IMR-90 (cell line): ENCODE measurements at regions not wholly inside any gene's neighbourhood (a gene's known extent, or its start where the extent isn't known, plus 50 kb on each side); places are given as distances from the start of the nearest gene placed in this dataset.

Experiments
- ATAC-seq: fragments of 200-7000 bp; cut with Tn5 transposase; 2 replicates; pipeline ENCODE4 v1.9.1; 2020; ENCODE audit warnings: low read depth, mild to moderate bottlenecking, moderate library complexity
- BruUV-seq: library from RNA; stranded (reverse); fragments of 400-500 nt; replicated peaks from 2 replicates; lab custom pipeline; 2021; lab: Mats Ljungman, UMichigan
- CTCF ChIA-PET: fragments of 300-600 bp; formaldehyde crosslinking; extraction: SDS; loops from one replicate; lab custom pipeline; 2021; ENCODE audit warnings: antibody characterized with exemption; lab: Yijun Ruan, JAX
- POLR2A ChIA-PET: fragments of 300-600 bp; sonication (Branson Sonifier 250); formaldehyde crosslinking; loops from one replicate; lab custom pipeline; 2022; ENCODE audit warnings: antibody characterized with exemption; ENCODE audit not compliant: unreplicated experiment; lab: Charles Lee
- DNase-seq: peaks from one replicate; pipeline ENCODE4 v3.0.0; 2013
- H2AFZ ChIP-seq: replicated peaks from 2 replicates; pipeline ENCODE3; 2013; ENCODE audit warnings: low read length, mild to moderate bottlenecking; ENCODE audit not compliant: poor library complexity
- H2AK5ac ChIP-seq: 2 replicates; pipeline ENCODE4 v1.6.1; 2013; ENCODE audit warnings: low read depth, low read length, inconsistent platforms
- H2AK9ac ChIP-seq: replicated peaks from 2 replicates; pipeline ENCODE3; 2013; ENCODE audit warnings: mild to moderate bottlenecking, low read depth, low read length, moderate library complexity; ENCODE audit not compliant: poor library complexity
- H2BK120ac ChIP-seq: 2 replicates; pipeline ENCODE4 v1.6.1; 2013; ENCODE audit warnings: low read depth, low read length, inconsistent platforms
- H2BK15ac ChIP-seq: 3 replicates; pipeline ENCODE4 v1.6.1; 2013; ENCODE audit warnings: low read depth, low read length, inconsistent platforms
- H2BK20ac ChIP-seq: 2 replicates; pipeline ENCODE4 v1.6.1; 2013; ENCODE audit warnings: low read depth, mild to moderate bottlenecking, inconsistent platforms, low read length, moderate library complexity
- H2BK5ac ChIP-seq: 2 replicates; pipeline ENCODE4 v1.6.1; 2013; ENCODE audit warnings: mild to moderate bottlenecking, low read depth, low read length, inconsistent platforms; ENCODE audit not compliant: poor library complexity, severe bottlenecking
- H3K14ac ChIP-seq: replicated peaks from 2 replicates; pipeline ENCODE4 v1.6.1; 2013; ENCODE audit warnings: low read depth, low read length, inconsistent platforms
- H3K18ac ChIP-seq: 2 replicates; pipeline ENCODE4 v1.6.1; 2013; ENCODE audit warnings: low read depth, low read length, control low read depth
- H3K23ac ChIP-seq: 2 replicates; pipeline ENCODE4 v1.6.1; 2013; ENCODE audit warnings: low read depth, low read length, inconsistent platforms
- H3K27ac ChIP-seq: 2 replicates; pipeline ENCODE4 v1.5.1; 2013; ENCODE audit warnings: mild to moderate bottlenecking, control low read depth, low read length; ENCODE audit not compliant: insufficient read depth
- H3K27me3 ChIP-seq: 2 replicates; pipeline ENCODE4 v1.6.1; 2013; ENCODE audit warnings: low read length; ENCODE audit not compliant: control insufficient read depth, insufficient read depth
- H3K36me3 ChIP-seq: 2 replicates; pipeline ENCODE4 v1.6.1; 2013; ENCODE audit warnings: low read length, mixed read lengths; ENCODE audit not compliant: control insufficient read depth, insufficient read depth
- H3K4ac ChIP-seq: 2 replicates; pipeline ENCODE4 v1.6.1; 2013; ENCODE audit warnings: low read depth, low read length, inconsistent platforms
- H3K4me1 ChIP-seq: 2 replicates; pipeline ENCODE4 v1.6.1; 2013; ENCODE audit warnings: low read length, mixed read lengths; ENCODE audit not compliant: control insufficient read depth, insufficient read depth
- H3K4me2 ChIP-seq: 2 replicates; pipeline ENCODE4 v1.6.1; 2013; ENCODE audit warnings: low read depth, mild to moderate bottlenecking, control low read depth, low read length, moderate library complexity
- H3K4me3 ChIP-seq: 2 replicates; pipeline ENCODE4 v1.5.1; 2013; ENCODE audit warnings: low read depth, mild to moderate bottlenecking, control low read depth, low read length, moderate library complexity; ENCODE audit not compliant: insufficient read depth
- H3K56ac ChIP-seq: 2 replicates; pipeline ENCODE4 v1.6.1; 2013; ENCODE audit warnings: low read length, inconsistent platforms; ENCODE audit not compliant: insufficient read depth; ENCODE audit errors: extremely low read depth
- H3K79me1 ChIP-seq, 2 experiments: 2 replicates each; pipeline ENCODE4 v1.6.1; 2013; ENCODE audit warnings: low read length in 2 of 2, inconsistent platforms in 1 of 2, low read depth in 1 of 2
- H3K9ac ChIP-seq: 2 replicates; pipeline ENCODE4 v1.6.1; 2013; ENCODE audit warnings: low read depth, low read length, control low read depth
- H3K9me1 ChIP-seq: 2 replicates; pipeline ENCODE4 v1.6.1; 2013; ENCODE audit warnings: low read length, inconsistent platforms; ENCODE audit not compliant: insufficient read depth
- H3K9me3 ChIP-seq: 2 replicates; pipeline ENCODE4 v1.6.1; 2013; ENCODE audit warnings: low read length; ENCODE audit not compliant: control insufficient read depth, insufficient read depth
- H4K20me1 ChIP-seq: 2 replicates; pipeline ENCODE4 v1.6.1; 2013; ENCODE audit warnings: low read length, inconsistent platforms; ENCODE audit not compliant: insufficient read depth
- H4K5ac ChIP-seq: 2 replicates; pipeline ENCODE4 v1.6.1; 2013; ENCODE audit warnings: mild to moderate bottlenecking, low read depth, low read length, control low read depth
- H4K8ac ChIP-seq, 2 experiments: 2 replicates each; pipeline ENCODE4 v1.6.1; 2013; ENCODE audit warnings: low read depth in 2 of 2, low read length in 2 of 2, control low read depth in 1 of 2, inconsistent platforms in 1 of 2
- H4K91ac ChIP-seq: 2 replicates; pipeline ENCODE4 v1.6.1; 2013; ENCODE audit warnings: low read depth, low read length, inconsistent platforms; ENCODE audit not compliant: insufficient read depth
- CEBPB ChIP-seq: IDR thresholded peaks from 2 replicates; pipeline ENCODE4 v1.6.1; 2012; ENCODE audit warnings: low read depth, low read length, improper control_type of control experiment
- FOS ChIP-seq: fragments of 150-350 bp; IDR thresholded peaks from 2 replicates; pipeline ENCODE4 v1.6.1; 2016; ENCODE audit warnings: low read depth, low read length
- MXI1 ChIP-seq: IDR thresholded peaks from 2 replicates; pipeline ENCODE4 v1.6.1; 2012; ENCODE audit warnings: low read depth, mild to moderate bottlenecking, low read length, moderate library complexity, borderline replicate concordance
- RAD21 ChIP-seq: IDR thresholded peaks from 2 replicates; pipeline ENCODE4 v1.6.1; 2012; ENCODE audit warnings: low read length, improper control_type of control experiment
- RFX5 ChIP-seq: IDR thresholded peaks from 2 replicates; pipeline ENCODE4 v1.8.0; 2012; ENCODE audit warnings: low read depth, mild to moderate bottlenecking, low read length, moderate library complexity
- WGBS, 2 experiments: methylation state at CpG; one replicate each; pipeline versions ENCODE4 v1.1.5 to v1.1.7; 2013; ENCODE audit warnings: missing lambda C conversion rate in 2 of 2; ENCODE audit not compliant: insufficient read length in 1 of 2; ENCODE audit errors: extremely low coverage in 2 of 2; 5-methylcytosine and 5-hydroxymethylcytosine counted together
- dilution Hi-C: fragments of 300-500 bp; cut with HindIII; formaldehyde crosslinking; loops from one replicate; pipeline ENCODE4 v1.14.3; 2018; ENCODE audit warnings: low sequenced_read_pairs; ENCODE audit not compliant: unreplicated experiment
- in situ Hi-C: fragments of 300-500 bp; cut with MboI; formaldehyde crosslinking; loops from 3 replicates; pipeline ENCODE4 v1.14.3; 2019; ENCODE audit warnings: low sequenced_read_pairs, inconsistent platforms, mixed read lengths
- intact Hi-C: fragments of 100-400 bp; cut with micrococcal nuclease; formaldehyde crosslinking; loops from 2 replicates; pipeline ENCODE4 v1.10.0; 2022

- dilution Hi-C loops (no loop called here), intact Hi-C loops (no loop called here), in situ Hi-C loops (loop anchor here (25.0 kb wide), 1 partner anchor 108 kb away; no protein-coding TSS in a partner anchor)
- H3K27ac ChIP-seq: no peak overlapping the region
- no peak for TF ChIP-seq RFX5
- TF ChIP-seq FOS: no peak
- TF ChIP-seq CEBPB: no peak
- TF ChIP-seq MXI1: no peak
- no peak for TF ChIP-seq RAD21
- H2BK15ac ChIP-seq: no peak overlapping the region
- no TSS peak for BruUV-seq
- H3K4ac ChIP-seq: no peak overlapping the region
- no peak overlapping the region for H2BK20ac ChIP-seq
- H3K4me1 ChIP-seq: no peaks in the 10 kb centered on the region
- H4K20me1 ChIP-seq: no peaks in the 10 kb centered on the region
- H3K9me1 ChIP-seq: no peaks in the 10 kb centered on the region
- no peak overlapping the region for H3K18ac ChIP-seq
- ATAC-seq (no peak), DNase-seq (no peak)
- no CpG with 5 or more reads among the region's 4 CpGs for WGBS, 2 experiments
- H3K79me1 ChIP-seq: no peaks in the 10 kb centered on the region
- H4K91ac ChIP-seq: no peak overlapping the region
- no peaks in the 10 kb centered on the region for H3K27me3 ChIP-seq
- ChIA-PET CTCF (no interaction called here), POLR2A (no interaction called here)
- no peak overlapping the region for H2AK9ac ChIP-seq
- H4K8ac ChIP-seq: no peak overlapping the region
- H3K14ac ChIP-seq: no peak overlapping the region
- H3K36me3 ChIP-seq: no peaks in the 10 kb centered on the region
- H3K9me3 ChIP-seq: no peaks in the 10 kb centered on the region
- H3K4me2 ChIP-seq: no peak overlapping the region
- H3K23ac ChIP-seq: no peak overlapping the region
- H2AK5ac ChIP-seq: no peak overlapping the region
- H2BK5ac ChIP-seq: no peak overlapping the region
- H2AFZ ChIP-seq: no peak overlapping the region
- no peak overlapping the region for H4K5ac ChIP-seq
- H3K4me3 ChIP-seq: no peak overlapping the region
- H3K56ac ChIP-seq: no peak overlapping the region
- H2BK120ac ChIP-seq: no peak overlapping the region
- H3K9ac ChIP-seq: no peak overlapping the region
These were observed 60.5 kb downstream of the DDIT4L start for GRCh38 chr4:100129774-100130173.
